Breast epithelium (tissue), 3 donors: ENCODE measurements at regions not wholly inside any gene's neighbourhood (a gene's known extent, or its start where the extent isn't known, plus 50 kb on each side); places are given as distances from the start of the nearest gene placed in this dataset.

Source experiments
- CTCF ChIP-seq, 3 donors: fragments of 450-650 bp; IDR thresholded peaks; one replicate each; pipeline ENCODE4 v1.5.1; 2016 to 2017; ENCODE audit warnings: antibody characterized with exemption in 3 of 3, mild to moderate bottlenecking in 3 of 3, moderate library complexity in 3 of 3
- POLR2A ChIP-seq: fragments of 450-650 bp; IDR thresholded peaks from one replicate; pipeline ENCODE4 v1.6.1; 2016; ENCODE audit warnings: antibody characterized with exemption, mild to moderate bottlenecking, moderate library complexity
- POLR2AphosphoS5 ChIP-seq, 3 donors: sonication (generic); formaldehyde crosslinking; IDR thresholded peaks; one replicate each; pipeline ENCODE4 v1.6.1; 2017; ENCODE audit warnings: antibody characterized with exemption in 3 of 3

GRCh38 chr19:31611046-31611877 is 262.0 kb upstream of the TSHZ3 start:
- TF ChIP-seq CTCF (IDR thresholded peaks at IDR 0.05) (no peak), POLR2AphosphoS5 (IDR thresholded peaks at IDR 0.05) (no peak), POLR2A (no peak)
